ENCODE measurements at regions not wholly inside any gene's neighbourhood (a gene's known extent, or its start where the extent isn't known, plus 50 kb on each side); places are given as distances from the start of the nearest gene placed in this dataset.

GRCh38 chr7:69349291-69349690 lies 249.0 kb upstream of the AUTS2 start:
- TF ChIP-seq MXI1 (IDR thresholded peaks at IDR 0.05; ENCODE audit: borderline replicate concordance, low read depth, low read length): no peak
- TF ChIP-seq SMC3 (IDR thresholded peaks at IDR 0.05; ENCODE audit: low read depth, low read length): no peak
- TF ChIP-seq MAZ (IDR thresholded peaks at IDR 0.05; ENCODE audit: borderline replicate concordance, low read depth, low read length): no peak
- TF ChIP-seq, protein P1, sequence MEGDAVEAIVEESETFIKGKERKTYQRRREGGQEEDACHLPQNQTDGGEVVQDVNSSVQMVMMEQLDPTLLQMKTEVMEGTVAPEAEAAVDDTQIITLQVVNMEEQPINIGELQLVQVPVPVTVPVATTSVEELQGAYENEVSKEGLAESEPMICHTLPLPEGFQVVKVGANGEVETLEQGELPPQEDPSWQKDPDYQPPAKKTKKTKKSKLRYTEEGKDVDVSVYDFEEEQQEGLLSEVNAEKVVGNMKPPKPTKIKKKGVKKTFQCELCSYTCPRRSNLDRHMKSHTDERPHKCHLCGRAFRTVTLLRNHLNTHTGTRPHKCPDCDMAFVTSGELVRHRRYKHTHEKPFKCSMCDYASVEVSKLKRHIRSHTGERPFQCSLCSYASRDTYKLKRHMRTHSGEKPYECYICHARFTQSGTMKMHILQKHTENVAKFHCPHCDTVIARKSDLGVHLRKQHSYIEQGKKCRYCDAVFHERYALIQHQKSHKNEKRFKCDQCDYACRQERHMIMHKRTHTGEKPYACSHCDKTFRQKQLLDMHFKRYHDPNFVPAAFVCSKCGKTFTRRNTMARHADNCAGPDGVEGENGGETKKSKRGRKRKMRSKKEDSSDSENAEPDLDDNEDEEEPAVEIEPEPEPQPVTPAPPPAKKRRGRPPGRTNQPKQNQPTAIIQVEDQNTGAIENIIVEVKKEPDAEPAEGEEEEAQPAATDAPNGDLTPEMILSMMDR (conservative IDR thresholded peaks at IDR 0.05; ENCODE audit: low read depth, low read length): no peak
- no peak for TF ChIP-seq RFX5 (IDR thresholded peaks at IDR 0.05; ENCODE audit: low read depth, low read length)
- no peak for TF ChIP-seq POLR2A (IDR thresholded peaks at IDR 0.05; ENCODE audit: low read depth, low read length)
- no peak for TF ChIP-seq CEBPB (IDR thresholded peaks at IDR 0.05; ENCODE audit: low read depth, low read length)
- no peak for TF ChIP-seq MAFK (IDR thresholded peaks at IDR 0.05; ENCODE audit: low read depth, low read length)
- no peak for TF ChIP-seq NFE2L2 (IDR thresholded peaks at IDR 0.05; ENCODE audit: low read depth, low read length)
- no peak for TF ChIP-seq BHLHE40 (IDR thresholded peaks at IDR 0.05; ENCODE audit: low read depth, low read length)
- TF ChIP-seq, protein P2, sequence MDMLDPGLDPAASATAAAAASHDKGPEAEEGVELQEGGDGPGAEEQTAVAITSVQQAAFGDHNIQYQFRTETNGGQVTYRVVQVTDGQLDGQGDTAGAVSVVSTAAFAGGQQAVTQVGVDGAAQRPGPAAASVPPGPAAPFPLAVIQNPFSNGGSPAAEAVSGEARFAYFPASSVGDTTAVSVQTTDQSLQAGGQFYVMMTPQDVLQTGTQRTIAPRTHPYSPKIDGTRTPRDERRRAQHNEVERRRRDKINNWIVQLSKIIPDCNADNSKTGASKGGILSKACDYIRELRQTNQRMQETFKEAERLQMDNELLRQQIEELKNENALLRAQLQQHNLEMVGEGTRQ (IDR thresholded peaks at IDR 0.05; ENCODE audit: low read depth, low read length): no peak
- no peak for TF ChIP-seq CHD1 (IDR thresholded peaks at IDR 0.05; ENCODE audit: low read depth, low read length)
- no peak for TF ChIP-seq ELK1 (IDR thresholded peaks at IDR 0.05; ENCODE audit: borderline replicate concordance, low read depth, low read length)

All from IMR-90 (cell line).